KMS-11 (cell line): ENCODE measurements at regions not wholly inside any gene's neighbourhood (a gene's known extent, or its start where the extent isn't known, plus 50 kb on each side); places are given as distances from the start of the nearest gene placed in this dataset.

Source experiments
- H2AFZ ChIP-seq: fragments of 200-600 bp; sonication (generic); 2 replicates; pipeline ENCODE4 v1.6.1; 2016; ENCODE audit warnings: antibody characterized with exemption, mixed run types, low read depth
- H3K27ac ChIP-seq: fragments of 200-600 bp; sonication (generic); 2 replicates; pipeline ENCODE4 v1.6.1; 2016; ENCODE audit warnings: mild to moderate bottlenecking, mixed run types
- H3K27me3 ChIP-seq: fragments of 200-600 bp; sonication (generic); 2 replicates; pipeline ENCODE4 v1.6.1; 2017; ENCODE audit warnings: mild to moderate bottlenecking, low read depth, mixed run types, moderate library complexity; ENCODE audit not compliant: insufficient read depth
- H3K36me3 ChIP-seq: fragments of 200-600 bp; sonication (generic); 2 replicates; pipeline ENCODE4 v1.6.1; 2017; ENCODE audit warnings: mild to moderate bottlenecking, mixed run types; ENCODE audit not compliant: insufficient read depth
- H3K4me1 ChIP-seq: fragments of 200-600 bp; sonication (generic); 2 replicates; pipeline ENCODE4 v1.6.1; 2016; ENCODE audit warnings: mild to moderate bottlenecking, low read depth, mixed run types; ENCODE audit not compliant: poor library complexity, severe bottlenecking
- H3K4me2 ChIP-seq: fragments of 200-600 bp; sonication (generic); 2 replicates; pipeline ENCODE4 v1.7.0; 2016; ENCODE audit warnings: mild to moderate bottlenecking, mixed run types
- H3K4me3 ChIP-seq: fragments of 200-600 bp; sonication (generic); IDR thresholded peaks from 2 replicates; pipeline ENCODE4 v1.6.1; 2017; ENCODE audit warnings: low read depth, low read length, mixed read lengths; ENCODE audit not compliant: insufficient read depth
- H3K79me2 ChIP-seq: fragments of 200-600 bp; sonication (generic); 2 replicates; pipeline ENCODE4 v1.6.1; 2016; ENCODE audit warnings: low read depth, mixed run types; ENCODE audit not compliant: insufficient read depth
- H3K9ac ChIP-seq: fragments of 200-600 bp; sonication (generic); 2 replicates; pipeline ENCODE4 v1.6.1; 2016; ENCODE audit warnings: mild to moderate bottlenecking, mixed run types
- H4K20me1 ChIP-seq: fragments of 200-600 bp; sonication (generic); 2 replicates; pipeline ENCODE4 v1.6.1; 2016; ENCODE audit warnings: mild to moderate bottlenecking, mixed run types; ENCODE audit not compliant: insufficient read depth
- CTCF ChIP-seq: fragments of 200-600 bp; sonication (generic); conservative IDR thresholded peaks from 2 replicates; pipeline ENCODE4 v1.6.1; 2017; ENCODE audit warnings: low read depth, mild to moderate bottlenecking, antibody characterized with exemption, low read length, moderate library complexity, mixed read lengths

GRCh38 chr20:6579824-6580223 lies 187.7 kb upstream of the BMP2 start:
- H3K9ac ChIP-seq: no peak overlapping the region
- H3K27me3 ChIP-seq: no peaks in the 10 kb centered on the region
- H3K79me2 ChIP-seq: no peaks in the 10 kb centered on the region
- peaks cover 46% of the 10 kb centered on the region for H3K4me1 ChIP-seq
- H3K36me3 ChIP-seq: no peaks in the 10 kb centered on the region
- no peak overlapping the region for H2AFZ ChIP-seq
- H4K20me1 ChIP-seq: no peaks in the 10 kb centered on the region
- no peak overlapping the region for H3K27ac ChIP-seq
- no peak overlapping the region for H3K4me2 ChIP-seq
- TF ChIP-seq CTCF: no peak
- H3K4me3 ChIP-seq: no peak overlapping the region

- H3K9ac ChIP-seq: no peak overlapping the region
- no peaks in the 10 kb centered on the region for H3K79me2 ChIP-seq
- H3K27ac ChIP-seq: no peak overlapping the region
- no peaks in the 10 kb centered on the region for H3K27me3 ChIP-seq
- TF ChIP-seq CTCF: no peak
- no peaks in the 10 kb centered on the region for H3K36me3 ChIP-seq
- no peak overlapping the region for H3K4me3 ChIP-seq
- peaks cover 50% of the 10 kb centered on the region for H3K4me1 ChIP-seq
- no peak overlapping the region for H2AFZ ChIP-seq
- no peaks in the 10 kb centered on the region for H4K20me1 ChIP-seq
- no peak overlapping the region for H3K4me2 ChIP-seq
These were observed 188.1 kb upstream of the BMP2 start for GRCh38 chr20:6579417-6579816.

DNA sequence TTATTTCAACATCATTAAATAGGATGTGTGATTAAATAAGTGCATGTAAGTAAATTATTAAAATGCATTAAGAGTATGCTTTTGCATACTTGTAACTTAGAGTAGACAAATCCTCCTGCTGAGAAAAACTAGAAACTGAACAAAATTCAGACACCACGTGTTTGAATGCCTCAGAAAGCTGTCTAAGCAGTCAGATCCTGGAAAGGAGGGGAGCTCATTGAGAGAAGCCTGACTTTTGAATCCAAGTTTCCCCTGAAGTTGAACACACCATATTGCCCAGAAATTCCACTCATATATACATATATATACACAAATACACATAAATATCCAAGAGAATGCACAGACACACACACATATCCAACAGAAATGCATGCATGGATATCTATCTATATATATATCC lies 190.0 kb upstream of the BMP2 start:
- no peaks in the 10 kb centered on the region for H3K36me3 ChIP-seq
- peak overlapping the region; percentile 81 for H3K4me2 ChIP-seq
- no peak for TF ChIP-seq CTCF
- no peaks in the 10 kb centered on the region for H3K27me3 ChIP-seq
- H4K20me1 ChIP-seq: no peaks in the 10 kb centered on the region
- H3K4me3 ChIP-seq: no peak overlapping the region
- H3K27ac ChIP-seq: peak overlapping the region; percentile 89
- peak overlapping the region; percentile 40; the same call in 1 of the 2 replicates for H3K9ac ChIP-seq
- peaks cover 62% of the 10 kb centered on the region for H3K4me1 ChIP-seq
- peak overlapping the region; percentile 59; the same call in 1 of the 2 replicates for H2AFZ ChIP-seq
- no peaks in the 10 kb centered on the region for H3K79me2 ChIP-seq

DNA sequence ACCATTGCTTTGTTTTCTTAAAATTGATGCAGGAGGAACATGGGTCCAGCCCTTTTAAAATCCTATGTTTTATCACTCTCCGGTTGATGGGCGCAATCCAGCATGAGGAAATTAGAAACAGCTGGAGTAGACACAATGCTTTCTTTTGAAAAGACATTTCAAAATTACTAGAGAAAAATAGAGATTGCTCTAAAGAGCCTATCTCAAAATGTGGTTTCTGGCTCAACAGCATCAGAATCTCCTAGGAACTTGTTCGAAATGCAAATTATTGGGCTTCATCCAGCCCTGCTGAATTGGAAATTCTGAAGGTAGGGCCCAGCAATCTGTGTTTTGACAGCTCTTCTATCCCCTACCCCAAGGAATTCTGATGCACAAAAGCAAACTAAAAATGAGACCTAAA lies 190.8 kb upstream of the BMP2 start:
- H3K27me3 ChIP-seq: no peaks in the 10 kb centered on the region
- H3K4me3 ChIP-seq: no peak overlapping the region
- no peaks in the 10 kb centered on the region for H3K36me3 ChIP-seq
- no peaks in the 10 kb centered on the region for H4K20me1 ChIP-seq
- no peaks in the 10 kb centered on the region for H3K79me2 ChIP-seq
- TF ChIP-seq CTCF: no peak
- H3K4me2 ChIP-seq: peak overlapping the region; percentile 81
- H2AFZ ChIP-seq: peak overlapping the region; percentile 59
- peaks cover 69% of the 10 kb centered on the region for H3K4me1 ChIP-seq
- H3K9ac ChIP-seq: peak overlapping the region; percentile 40; the same call in 1 of the 2 replicates
- H3K27ac ChIP-seq: peak overlapping the region; percentile 89
